ENCODE measurements at regions not wholly inside any gene's neighbourhood (a gene's known extent, or its start where the extent isn't known, plus 50 kb on each side); places are given as distances from the start of the nearest gene placed in this dataset.
"Not testable (repeated sequence)": the region's sequence is repeated elsewhere in the genome, so short reads cannot be mapped to it uniquely, and the experiment has no call there.

DNA sequence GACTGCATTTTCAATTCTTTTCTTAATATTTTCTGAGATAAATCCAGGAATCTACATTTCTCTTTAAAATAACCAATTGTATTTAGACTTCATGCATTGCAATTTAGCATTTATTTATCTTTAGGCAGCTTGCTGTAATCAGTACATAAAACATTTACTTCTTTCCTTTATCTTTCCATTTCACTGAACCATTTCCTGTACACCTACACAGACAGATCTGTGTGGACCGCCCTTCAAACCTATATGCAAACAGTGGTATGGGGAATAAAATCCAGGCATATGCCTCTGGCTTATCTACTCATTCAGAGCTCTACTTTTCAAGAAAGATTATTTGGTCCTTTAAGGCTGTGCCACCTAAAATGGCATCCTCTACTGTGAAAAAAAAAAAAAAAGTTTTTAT, 640.0 kb downstream of the MAT2B start:
- Histone ChIP-seq H3K4me1 (ENCODE audit: control insufficient read depth in 2 of 2, insufficient read depth in 2 of 2, low read length in 2 of 2) (no peaks in the 10 kb centered on the region), H3K36me3 (ENCODE audit: control insufficient read depth in 2 of 2, insufficient read depth in 2 of 2, low read length in 2 of 2) (no peaks in the 10 kb centered on the region)

DNA sequence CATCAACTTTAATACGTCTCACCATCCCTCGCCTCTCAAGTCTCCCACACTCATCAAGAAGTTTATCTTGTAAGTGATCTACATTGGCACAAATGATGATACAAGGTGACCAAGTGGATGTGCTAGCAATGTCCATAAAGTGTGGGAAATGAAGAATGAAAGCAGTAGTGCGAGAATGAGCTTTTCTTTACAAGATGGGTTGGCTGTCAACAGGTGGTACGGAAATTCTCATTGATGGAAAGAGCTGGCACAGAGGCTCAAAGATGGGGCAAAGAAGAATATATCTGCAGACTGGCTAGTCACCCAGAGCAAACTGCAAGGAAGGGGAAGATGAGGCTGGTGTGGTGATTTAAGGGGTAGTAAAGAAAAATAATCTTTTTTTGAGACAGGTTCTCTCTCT, 640.8 kb downstream of the MAT2B start:
- Histone ChIP-seq H3K27me3 (ENCODE audit: control insufficient read depth in 2 of 2, insufficient read depth in 2 of 2, low read length in 2 of 2) (no peaks in the 10 kb centered on the region), H3K27ac (ENCODE audit: low read depth in 2 of 2, low read length in 2 of 2) (no peak overlapping the region), H3K9ac (ENCODE audit: low read depth in 1 of 2, low read length in 2 of 2) (no peak overlapping the region), H3K4me1 (ENCODE audit: control insufficient read depth in 2 of 2, insufficient read depth in 2 of 2, low read length in 2 of 2) (no peaks in the 10 kb centered on the region), H3K4me3 (ENCODE audit: low read length in 2 of 2) (no peak overlapping the region), H3K36me3 (ENCODE audit: control insufficient read depth in 2 of 2, insufficient read depth in 2 of 2, low read length in 2 of 2) (no peaks in the 10 kb centered on the region), H3K9me3 (ENCODE audit: control insufficient read depth in 2 of 2, low read length in 2 of 2) (no peaks in the 10 kb centered on the region)

More for the DNA sequence above, 640.0 kb downstream of the MAT2B start:
- Histone ChIP-seq H3K9me3 (ENCODE audit: control insufficient read depth in 2 of 2, low read length in 2 of 2) (no peaks in the 10 kb centered on the region), H3K4me3 (ENCODE audit: low read length in 2 of 2) (no peak overlapping the region), H3K27me3 (ENCODE audit: control insufficient read depth in 2 of 2, insufficient read depth in 2 of 2, low read length in 2 of 2) (no peaks in the 10 kb centered on the region), H3K9ac (ENCODE audit: low read depth in 1 of 2, low read length in 2 of 2) (no peak overlapping the region), H3K27ac (ENCODE audit: low read depth in 2 of 2, low read length in 2 of 2) (no peak overlapping the region)

DNA sequence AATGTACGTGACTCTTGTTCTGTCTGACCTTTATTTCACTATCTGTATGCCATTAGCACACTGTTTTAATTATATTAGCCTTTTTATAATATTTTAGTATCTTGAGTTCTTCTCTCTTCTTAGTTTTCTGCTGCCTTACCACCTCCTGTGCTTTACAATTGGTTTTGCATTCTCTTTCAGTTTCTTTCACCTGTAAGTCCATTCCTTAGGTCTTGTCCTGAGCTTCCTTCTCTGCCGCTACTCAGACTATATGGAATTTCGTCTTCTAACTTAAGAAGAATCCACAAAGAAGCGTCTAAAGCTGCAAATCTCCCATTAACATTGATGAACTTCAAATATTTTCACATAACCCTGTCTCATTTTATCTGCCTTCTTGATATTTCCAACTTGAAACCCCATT, 642.9 kb downstream of the MAT2B start:
- H3K27ac ChIP-seq (ENCODE audit: low read depth in 2 of 2, low read length in 2 of 2), result no peak overlapping the region
- no peaks in the 10 kb centered on the region for H3K27me3 ChIP-seq (ENCODE audit: control insufficient read depth in 2 of 2, insufficient read depth in 2 of 2, low read length in 2 of 2)
- H3K9ac ChIP-seq (ENCODE audit: low read depth in 1 of 2, low read length in 2 of 2), result no peak overlapping the region
- H3K4me3 ChIP-seq (ENCODE audit: low read length in 2 of 2), result no peak overlapping the region
- no peaks in the 10 kb centered on the region for H3K4me1 ChIP-seq (ENCODE audit: control insufficient read depth in 2 of 2, insufficient read depth in 2 of 2, low read length in 2 of 2)
- H3K9me3 ChIP-seq (ENCODE audit: control insufficient read depth in 2 of 2, low read length in 2 of 2), result no peaks in the 10 kb centered on the region
- no peaks in the 10 kb centered on the region for H3K36me3 ChIP-seq (ENCODE audit: control insufficient read depth in 2 of 2, insufficient read depth in 2 of 2, low read length in 2 of 2)

DNA sequence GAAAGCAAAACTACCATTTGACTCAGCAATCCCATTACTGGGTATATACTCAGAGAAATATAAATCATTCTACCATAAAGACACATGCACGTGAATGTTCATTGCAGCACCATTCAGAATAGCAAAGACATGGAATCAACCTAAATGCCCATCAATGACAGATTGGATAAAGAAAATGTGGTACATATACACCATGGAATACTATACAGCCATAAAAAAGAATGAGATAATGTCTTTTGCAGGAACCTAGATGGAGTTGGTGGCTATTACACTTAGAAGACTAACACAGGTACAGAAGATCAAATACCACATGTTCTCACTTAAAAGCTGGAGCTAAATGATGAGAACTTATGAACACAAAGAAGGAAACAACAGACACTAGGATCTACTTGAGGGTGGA, 647.1 kb downstream of the MAT2B start:
- H3K27ac ChIP-seq (ENCODE audit: low read depth in 2 of 2, low read length in 2 of 2); H3K9ac ChIP-seq (ENCODE audit: low read depth in 1 of 2, low read length in 2 of 2); H3K4me1 ChIP-seq (ENCODE audit: control insufficient read depth in 2 of 2, insufficient read depth in 2 of 2, low read length in 2 of 2); H3K36me3 ChIP-seq (ENCODE audit: control insufficient read depth in 2 of 2, insufficient read depth in 2 of 2, low read length in 2 of 2); H3K9me3 ChIP-seq (ENCODE audit: control insufficient read depth in 2 of 2, low read length in 2 of 2); H3K4me3 ChIP-seq (ENCODE audit: low read length in 2 of 2); H3K27me3 ChIP-seq (ENCODE audit: control insufficient read depth in 2 of 2, insufficient read depth in 2 of 2, low read length in 2 of 2): not testable (repeated sequence)

DNA sequence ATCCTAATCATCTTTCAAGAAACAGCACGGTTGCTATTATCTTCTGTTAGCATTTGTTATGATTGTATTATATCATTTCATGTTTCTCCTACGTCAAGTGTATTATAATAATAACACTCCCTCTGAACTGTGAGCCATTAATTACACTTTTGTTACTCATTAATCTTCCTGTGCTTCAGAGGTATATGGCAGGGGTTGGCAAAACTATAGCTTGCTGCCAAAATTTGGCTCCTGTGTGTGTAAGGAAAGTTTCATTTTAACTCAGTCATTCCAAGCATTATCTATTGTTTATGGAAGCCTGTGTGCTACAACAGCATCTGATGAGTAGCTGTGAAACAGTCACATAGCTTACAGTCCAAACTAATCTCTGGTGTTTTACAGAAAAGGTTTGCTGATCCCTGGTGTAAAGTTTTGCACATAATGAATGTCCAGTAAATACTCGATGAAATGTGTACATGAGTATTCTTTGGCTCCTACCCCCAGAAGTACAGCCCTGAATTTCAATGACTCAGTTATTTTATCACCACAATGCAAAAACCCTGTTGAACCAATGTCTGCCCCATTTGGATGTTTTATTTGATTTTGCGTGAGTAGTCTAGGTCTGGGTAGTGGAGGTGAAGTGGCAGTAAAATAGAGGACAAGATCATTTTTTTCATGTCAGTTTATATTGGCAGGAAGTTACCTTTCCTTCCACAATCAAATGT, 648.2 kb downstream of the MAT2B start:
- no peak overlapping the region for H3K4me3 ChIP-seq (ENCODE audit: low read length in 2 of 2)
- no peaks in the 10 kb centered on the region for H3K9me3 ChIP-seq (ENCODE audit: control insufficient read depth in 2 of 2, low read length in 2 of 2)
- no peaks in the 10 kb centered on the region for H3K4me1 ChIP-seq (ENCODE audit: control insufficient read depth in 2 of 2, insufficient read depth in 2 of 2, low read length in 2 of 2)
- no peak overlapping the region for H3K9ac ChIP-seq (ENCODE audit: low read depth in 1 of 2, low read length in 2 of 2)
- no peaks in the 10 kb centered on the region for H3K36me3 ChIP-seq (ENCODE audit: control insufficient read depth in 2 of 2, insufficient read depth in 2 of 2, low read length in 2 of 2)
- H3K27me3 ChIP-seq (ENCODE audit: control insufficient read depth in 2 of 2, insufficient read depth in 2 of 2, low read length in 2 of 2), result no peaks in the 10 kb centered on the region
- no peak overlapping the region for H3K27ac ChIP-seq (ENCODE audit: low read depth in 2 of 2, low read length in 2 of 2)

DNA sequence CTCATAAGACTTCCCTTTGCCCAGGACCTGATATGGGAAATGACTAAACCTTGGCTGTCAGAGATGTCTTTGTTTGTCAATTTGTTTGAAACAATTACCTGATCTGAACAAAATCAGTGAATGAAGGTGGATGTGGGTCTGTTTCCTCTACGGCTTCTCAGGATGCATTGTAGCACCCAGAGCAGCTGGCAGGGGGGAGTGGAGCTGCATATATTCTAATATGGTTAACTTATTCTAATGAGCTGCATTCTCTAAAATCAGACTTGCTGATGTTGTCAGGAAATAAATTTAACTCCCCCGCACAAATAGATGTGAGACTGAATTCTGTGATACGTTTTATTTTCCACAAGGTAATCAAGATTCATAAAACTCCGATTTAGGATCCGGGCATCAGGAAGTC, 665.4 kb downstream of the MAT2B start:
- no peak overlapping the region for H3K4me3 ChIP-seq (ENCODE audit: low read length in 2 of 2)
- H3K4me1 ChIP-seq (ENCODE audit: control insufficient read depth in 2 of 2, insufficient read depth in 2 of 2, low read length in 2 of 2), result no peaks in the 10 kb centered on the region
- no peaks in the 10 kb centered on the region for H3K36me3 ChIP-seq (ENCODE audit: control insufficient read depth in 2 of 2, insufficient read depth in 2 of 2, low read length in 2 of 2)
- peaks cover 0 to 2% of the 10 kb centered on the region in 2 donors for H3K27me3 ChIP-seq (ENCODE audit: control insufficient read depth in 2 of 2, insufficient read depth in 2 of 2, low read length in 2 of 2)
- no peak overlapping the region for H3K27ac ChIP-seq (ENCODE audit: low read depth in 2 of 2, low read length in 2 of 2)
- no peaks in the 10 kb centered on the region for H3K9me3 ChIP-seq (ENCODE audit: control insufficient read depth in 2 of 2, low read length in 2 of 2)
- no peak overlapping the region for H3K9ac ChIP-seq (ENCODE audit: low read depth in 1 of 2, low read length in 2 of 2)

DNA sequence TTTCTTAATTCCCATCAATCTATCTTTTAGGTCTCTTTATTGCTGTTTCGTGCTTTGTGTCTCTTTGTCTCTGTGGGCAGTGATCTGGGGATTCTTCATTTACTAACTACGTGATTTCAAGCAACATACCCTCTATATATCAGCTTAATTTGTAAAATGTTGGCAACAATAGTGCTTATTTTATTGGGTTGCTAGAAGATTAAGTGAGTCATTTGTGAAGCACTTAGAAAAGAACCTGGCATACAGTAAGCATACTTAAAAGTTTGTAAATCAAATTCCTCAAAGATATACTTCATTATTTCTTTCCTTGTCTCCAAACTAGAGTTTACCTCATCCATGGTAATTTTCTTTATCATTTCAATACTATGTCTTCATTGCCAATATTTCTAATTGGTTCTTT, 669.7 kb downstream of the MAT2B start:
- Histone ChIP-seq H3K9ac (ENCODE audit: low read depth in 1 of 2, low read length in 2 of 2) (no peak overlapping the region), H3K36me3 (ENCODE audit: control insufficient read depth in 2 of 2, insufficient read depth in 2 of 2, low read length in 2 of 2) (no peaks in the 10 kb centered on the region), H3K4me3 (ENCODE audit: low read length in 2 of 2) (no peak overlapping the region), H3K9me3 (ENCODE audit: control insufficient read depth in 2 of 2, low read length in 2 of 2) (no peaks in the 10 kb centered on the region), H3K27me3 (ENCODE audit: control insufficient read depth in 2 of 2, insufficient read depth in 2 of 2, low read length in 2 of 2) (peaks cover 0 to 2% of the 10 kb centered on the region in 2 donors), H3K27ac (ENCODE audit: low read depth in 2 of 2, low read length in 2 of 2) (no peak overlapping the region), H3K4me1 (ENCODE audit: control insufficient read depth in 2 of 2, insufficient read depth in 2 of 2, low read length in 2 of 2) (no peaks in the 10 kb centered on the region)

DNA sequence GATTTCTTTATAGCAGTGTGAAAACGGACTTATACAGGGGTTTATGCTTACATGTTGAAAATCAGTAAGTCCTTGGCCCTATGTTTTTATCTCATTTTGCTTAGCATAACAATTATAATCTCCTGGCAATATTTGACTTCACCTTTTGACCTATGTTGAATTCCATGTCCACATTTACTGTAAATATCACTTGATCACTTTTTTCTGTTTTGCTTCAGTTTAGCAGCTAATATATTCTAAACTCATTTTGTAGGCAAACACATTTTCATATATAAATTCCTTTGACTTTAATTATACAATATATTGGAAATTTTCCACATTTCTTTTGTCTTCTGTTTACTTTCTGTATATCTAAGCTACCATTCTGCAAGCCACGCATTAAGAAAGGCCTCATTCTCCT, 674.0 kb downstream of the MAT2B start:
- Histone ChIP-seq H3K36me3 (ENCODE audit: control insufficient read depth in 2 of 2, insufficient read depth in 2 of 2, low read length in 2 of 2) (no peaks in the 10 kb centered on the region), H3K9me3 (ENCODE audit: control insufficient read depth in 2 of 2, low read length in 2 of 2) (no peaks in the 10 kb centered on the region), H3K4me3 (ENCODE audit: low read length in 2 of 2) (no peak overlapping the region), H3K9ac (ENCODE audit: low read depth in 1 of 2, low read length in 2 of 2) (no peak overlapping the region), H3K4me1 (ENCODE audit: control insufficient read depth in 2 of 2, insufficient read depth in 2 of 2, low read length in 2 of 2) (no peaks in the 10 kb centered on the region), H3K27me3 (ENCODE audit: control insufficient read depth in 2 of 2, insufficient read depth in 2 of 2, low read length in 2 of 2) (no peaks in the 10 kb centered on the region), H3K27ac (ENCODE audit: low read depth in 2 of 2, low read length in 2 of 2) (no peak overlapping the region)

DNA sequence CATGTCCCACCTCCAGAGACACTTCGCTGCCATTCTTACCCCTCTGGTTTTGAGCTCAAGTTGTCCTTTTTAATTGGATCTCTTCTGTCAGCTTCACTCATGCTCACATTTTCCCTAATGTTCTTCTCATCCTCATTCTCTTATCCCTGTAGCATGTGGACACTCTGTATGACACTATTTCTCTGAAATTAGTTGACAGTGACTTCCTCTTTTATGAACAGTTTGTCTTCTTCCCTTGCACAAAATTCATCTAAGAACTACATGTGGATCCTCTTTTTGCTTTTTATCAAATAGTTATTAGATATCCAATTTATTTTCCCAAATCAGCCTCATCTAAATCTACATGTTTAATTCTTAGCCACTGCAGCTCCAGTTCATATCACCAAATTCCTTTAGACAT, 676.2 kb downstream of the MAT2B start:
- H3K36me3 ChIP-seq (ENCODE audit: control insufficient read depth in 2 of 2, insufficient read depth in 2 of 2, low read length in 2 of 2), result no peaks in the 10 kb centered on the region
- H3K9ac ChIP-seq (ENCODE audit: low read depth in 1 of 2, low read length in 2 of 2), result no peak overlapping the region
- H3K4me1 ChIP-seq (ENCODE audit: control insufficient read depth in 2 of 2, insufficient read depth in 2 of 2, low read length in 2 of 2), result no peaks in the 10 kb centered on the region
- H3K9me3 ChIP-seq (ENCODE audit: control insufficient read depth in 2 of 2, low read length in 2 of 2), result no peaks in the 10 kb centered on the region
- no peaks in the 10 kb centered on the region for H3K27me3 ChIP-seq (ENCODE audit: control insufficient read depth in 2 of 2, insufficient read depth in 2 of 2, low read length in 2 of 2)
- H3K4me3 ChIP-seq (ENCODE audit: low read length in 2 of 2), result no peak overlapping the region
- no peak overlapping the region for H3K27ac ChIP-seq (ENCODE audit: low read depth in 2 of 2, low read length in 2 of 2)

DNA sequence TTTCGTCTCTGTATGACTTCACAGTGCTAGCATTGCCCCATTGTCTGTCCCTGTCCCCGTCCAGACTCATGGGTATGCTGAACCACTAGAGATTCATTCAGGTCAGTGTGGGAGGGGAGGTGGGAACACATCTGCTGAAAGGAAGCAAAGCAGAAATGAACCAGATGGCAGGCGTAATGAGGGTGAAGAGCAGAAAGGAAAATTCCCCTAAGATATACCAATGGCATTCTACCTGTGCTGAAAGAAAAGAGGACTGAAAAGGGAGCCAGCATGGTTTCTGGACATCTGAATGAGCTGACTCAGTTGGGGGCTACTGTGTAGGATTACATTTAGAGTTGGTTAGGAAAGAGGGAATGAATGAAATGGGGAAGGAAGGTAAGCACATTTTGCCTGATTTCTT, 678.7 kb downstream of the MAT2B start:
- no peaks in the 10 kb centered on the region for H3K9me3 ChIP-seq (ENCODE audit: control insufficient read depth in 2 of 2, low read length in 2 of 2)
- H3K9ac ChIP-seq (ENCODE audit: low read depth in 1 of 2, low read length in 2 of 2), result no peak overlapping the region
- no peaks in the 10 kb centered on the region for H3K27me3 ChIP-seq (ENCODE audit: control insufficient read depth in 2 of 2, insufficient read depth in 2 of 2, low read length in 2 of 2)
- H3K4me3 ChIP-seq (ENCODE audit: low read length in 2 of 2), result no peak overlapping the region
- no peak overlapping the region for H3K27ac ChIP-seq (ENCODE audit: low read depth in 2 of 2, low read length in 2 of 2)
- no peaks in the 10 kb centered on the region for H3K36me3 ChIP-seq (ENCODE audit: control insufficient read depth in 2 of 2, insufficient read depth in 2 of 2, low read length in 2 of 2)
- no peaks in the 10 kb centered on the region for H3K4me1 ChIP-seq (ENCODE audit: control insufficient read depth in 2 of 2, insufficient read depth in 2 of 2, low read length in 2 of 2)

DNA sequence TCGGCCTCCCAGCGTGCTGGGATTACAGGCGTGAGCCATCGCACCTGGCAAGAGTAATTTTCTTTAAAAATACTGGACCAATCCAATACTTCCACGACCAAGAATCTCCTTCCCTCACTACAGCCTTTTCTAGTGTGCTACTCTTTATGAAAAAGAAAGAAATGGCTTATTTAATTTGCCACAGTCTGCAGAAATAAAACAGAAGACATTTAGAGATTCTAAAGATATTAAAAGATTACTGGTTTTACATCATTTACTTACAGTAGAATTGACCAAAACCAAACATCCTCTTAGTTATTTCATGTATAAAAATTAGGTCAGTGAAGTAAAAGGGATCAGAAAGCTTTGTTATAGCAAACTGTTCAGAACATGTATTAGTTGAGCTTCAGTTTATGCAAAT, 679.6 kb downstream of the MAT2B start:
- no peaks in the 10 kb centered on the region for H3K36me3 ChIP-seq (ENCODE audit: control insufficient read depth in 2 of 2, insufficient read depth in 2 of 2, low read length in 2 of 2)
- no peaks in the 10 kb centered on the region for H3K9me3 ChIP-seq (ENCODE audit: control insufficient read depth in 2 of 2, low read length in 2 of 2)
- no peak overlapping the region for H3K27ac ChIP-seq (ENCODE audit: low read depth in 2 of 2, low read length in 2 of 2)
- H3K4me1 ChIP-seq (ENCODE audit: control insufficient read depth in 2 of 2, insufficient read depth in 2 of 2, low read length in 2 of 2), result no peaks in the 10 kb centered on the region
- no peak overlapping the region for H3K4me3 ChIP-seq (ENCODE audit: low read length in 2 of 2)
- no peak overlapping the region for H3K9ac ChIP-seq (ENCODE audit: low read depth in 1 of 2, low read length in 2 of 2)
- H3K27me3 ChIP-seq (ENCODE audit: control insufficient read depth in 2 of 2, insufficient read depth in 2 of 2, low read length in 2 of 2), result no peaks in the 10 kb centered on the region

Data from mucosa of rectum (tissue), 2 donors.